RPMI8226 (cell line): ENCODE measurements at regions not wholly inside any gene's neighbourhood (a gene's known extent, or its start where the extent isn't known, plus 50 kb on each side); places are given as distances from the start of the nearest gene placed in this dataset.

Experiments
- DNase-seq: peaks from one replicate; pipeline ENCODE4 v3.0.0-alpha.2; 2015

DNA sequence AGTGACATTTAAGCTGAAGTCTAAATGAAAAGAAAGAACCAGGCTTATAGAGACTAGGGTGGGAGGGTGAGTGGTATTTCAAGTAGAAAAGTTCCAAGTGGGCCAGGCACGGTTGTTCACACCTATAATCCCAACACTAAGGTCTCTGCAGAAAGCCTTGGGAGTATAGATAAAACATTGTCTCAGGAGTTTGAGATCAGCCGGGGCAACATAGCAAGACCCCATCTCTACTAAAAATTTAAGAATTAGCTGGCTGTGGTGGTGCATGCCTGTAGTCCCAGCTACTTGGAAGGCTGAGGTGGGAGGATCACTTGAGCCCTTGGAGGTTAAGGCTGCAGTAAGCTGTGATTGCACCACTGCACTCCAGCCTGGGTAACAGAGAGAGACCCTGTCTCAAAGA is 143.4 kb upstream of the PKDCC start:
- no peak for DNase-seq

DNA sequence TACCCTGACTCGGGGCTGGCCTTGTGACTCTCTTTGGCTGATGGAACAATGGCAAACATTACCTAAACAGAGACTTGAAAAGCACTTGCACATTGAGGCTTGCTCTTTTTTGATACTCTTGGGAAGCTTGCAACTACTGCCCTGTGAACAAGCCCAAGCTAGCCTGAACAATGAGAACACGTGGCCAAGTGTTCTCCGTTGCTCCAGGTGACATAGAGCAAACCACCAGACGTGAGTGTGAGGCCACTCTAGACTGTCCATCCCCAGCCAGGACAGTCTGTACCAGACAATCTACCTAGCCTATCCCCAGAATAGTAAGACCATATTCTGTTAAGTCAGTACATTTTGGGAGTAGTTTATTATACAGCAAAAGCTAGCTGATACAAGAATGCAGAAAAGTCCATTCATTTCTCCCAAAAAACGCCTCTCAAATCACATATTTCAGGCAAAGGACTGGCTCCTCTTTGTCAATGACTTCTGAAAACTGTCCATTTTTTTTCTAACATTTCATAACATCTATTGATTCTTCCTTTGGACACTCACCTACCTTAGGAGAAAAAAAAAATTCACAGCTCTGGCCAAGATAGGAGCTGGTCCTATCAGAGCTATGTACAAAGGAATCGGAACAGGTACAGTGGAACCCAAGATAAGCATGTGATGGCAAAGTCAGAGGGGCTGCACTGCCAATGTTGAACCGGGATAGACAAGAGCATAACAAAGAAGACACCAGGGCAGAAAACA is 142.1 kb upstream of the PKDCC start:
- DNase-seq: no peak

DNA sequence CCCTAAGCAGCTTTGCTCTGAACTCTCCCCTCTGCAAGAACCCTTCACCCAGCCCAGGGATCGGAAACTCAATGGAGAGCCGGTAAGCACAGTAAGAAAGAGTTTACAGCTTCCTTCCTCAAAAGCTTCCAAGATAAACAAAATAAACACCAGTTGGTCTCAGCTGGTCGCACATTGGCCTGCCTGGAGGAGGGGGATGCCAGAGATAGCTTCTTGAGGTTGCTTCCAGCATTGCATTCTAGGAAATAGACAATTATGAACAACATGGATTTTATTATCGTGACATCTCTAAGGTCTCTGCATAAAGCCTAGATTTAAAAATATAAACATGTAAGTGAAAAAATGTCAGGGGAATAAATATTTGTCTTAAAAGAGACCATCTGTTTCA is 141.5 kb upstream of the PKDCC start:
- no peak for DNase-seq

DNA sequence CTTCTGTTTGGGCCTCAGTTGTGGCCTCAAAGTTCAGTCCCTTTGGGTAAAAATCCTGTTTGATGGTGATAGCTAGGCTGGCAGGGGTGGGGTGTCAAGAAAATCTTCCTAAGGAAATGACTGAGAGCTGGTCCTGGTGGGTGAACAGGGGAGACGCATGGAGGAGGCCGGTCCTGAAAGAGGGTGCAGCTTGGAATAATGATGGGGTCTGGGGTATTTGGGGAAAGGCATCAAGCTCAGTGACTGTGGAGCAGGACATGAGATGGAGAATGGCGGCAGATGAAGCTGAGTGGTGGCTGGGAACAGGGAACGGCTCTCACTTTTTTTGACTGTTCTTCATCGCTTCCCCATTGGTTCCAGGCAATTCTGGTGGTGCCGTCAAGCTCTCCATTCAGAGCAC is 140.7 kb upstream of the PKDCC start:
- DNase-seq: no peak

- DNase-seq: no peak
Observed at GRCh38 chr2:41907771-41908207, 140.0 kb upstream of the PKDCC start.

DNA sequence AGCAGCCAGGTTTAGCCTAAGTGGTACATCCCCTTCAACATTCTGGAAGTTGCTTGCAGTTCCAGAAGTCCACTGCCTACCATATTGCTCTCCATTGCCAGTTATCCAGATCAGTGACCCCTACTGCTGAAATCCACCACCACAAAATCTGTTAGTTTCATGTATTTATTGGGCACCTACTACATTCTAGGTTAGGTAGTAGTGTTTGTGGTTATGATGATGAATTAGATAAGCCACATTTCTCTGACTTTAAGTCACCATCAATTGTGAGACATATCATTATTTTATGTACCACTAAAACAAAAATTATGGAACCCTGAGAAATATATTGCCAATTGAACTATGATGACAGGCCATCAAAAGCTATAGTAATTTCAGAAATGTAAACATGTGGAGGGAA is 139.5 kb upstream of the PKDCC start:
- no peak for DNase-seq

- no peak for DNase-seq
Observed at GRCh38 chr2:41909584-41909983, 138.2 kb upstream of the PKDCC start.

DNA sequence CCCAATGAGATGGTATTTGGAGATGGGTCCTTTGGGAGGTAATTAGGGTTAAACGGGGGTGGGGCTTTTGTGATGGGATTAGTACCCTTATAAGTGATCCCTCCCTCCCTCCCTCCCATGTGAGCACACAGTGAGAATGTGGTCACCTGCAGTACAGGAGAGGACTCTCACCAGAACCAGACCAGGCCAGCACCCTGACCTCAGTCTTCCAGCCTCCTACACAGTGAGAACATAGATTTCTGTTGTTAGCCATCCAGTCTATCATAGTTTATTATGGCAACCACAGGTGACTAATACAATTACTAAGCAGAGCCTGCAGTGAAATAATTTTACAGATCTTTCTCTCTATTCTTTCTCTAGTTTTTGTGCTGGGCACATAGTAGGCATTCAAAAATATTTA is 137.7 kb upstream of the PKDCC start:
- DNase-seq: no peak

DNA sequence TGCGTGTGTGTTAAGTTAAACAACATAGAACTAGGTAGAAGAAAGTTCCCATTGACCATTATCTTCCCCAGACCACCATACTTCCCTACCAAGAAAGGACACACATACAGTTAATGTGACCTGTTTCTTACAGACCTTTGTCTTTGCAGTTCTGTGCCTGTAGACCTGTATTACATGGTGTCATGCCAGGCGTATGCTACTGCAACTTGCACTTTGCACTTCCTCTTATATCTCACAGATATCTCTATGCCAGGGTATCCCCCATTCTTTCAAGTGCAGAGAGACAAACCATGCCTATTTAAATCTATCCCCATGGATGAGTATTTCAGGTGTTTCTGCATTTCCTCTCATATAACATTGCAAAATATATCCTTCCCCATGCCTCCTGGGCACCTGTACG is 136.8 kb upstream of the PKDCC start:
- no peak for DNase-seq

- DNase-seq: no peak
Observed at GRCh38 chr2:41912337-41912736, 135.5 kb upstream of the PKDCC start.

- DNase-seq: no peak
Observed at GRCh38 chr2:41912776-41913175, 135.0 kb upstream of the PKDCC start.

DNA sequence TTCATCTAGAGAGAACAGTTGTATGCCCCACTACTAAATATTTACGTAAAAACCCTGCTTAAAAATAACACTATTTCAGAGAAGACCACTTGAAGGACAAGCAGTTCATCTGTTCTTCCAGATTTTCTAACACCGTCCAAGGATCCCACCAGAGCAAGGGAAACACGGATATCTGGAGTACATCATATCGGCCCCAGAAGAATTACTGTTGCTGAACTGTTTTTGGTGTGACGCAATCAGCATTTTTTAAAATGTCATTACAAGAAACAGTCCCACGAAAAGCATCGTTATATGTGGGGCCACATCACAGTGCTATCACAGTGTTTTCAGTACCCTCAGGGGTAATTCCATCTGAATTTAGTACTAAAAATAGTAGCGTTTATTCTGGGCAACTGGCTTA is 134.5 kb upstream of the PKDCC start:
- no peak for DNase-seq

GRCh38 chr2:41913921-41914609 is 133.8 kb upstream of the PKDCC start:
- no peak for DNase-seq

- no peak for DNase-seq
Observed at GRCh38 chr2:41914936-41915335, 132.9 kb upstream of the PKDCC start.

- DNase-seq: no peak
Observed at GRCh38 chr2:41916177-41916576, 131.6 kb upstream of the PKDCC start.

DNA sequence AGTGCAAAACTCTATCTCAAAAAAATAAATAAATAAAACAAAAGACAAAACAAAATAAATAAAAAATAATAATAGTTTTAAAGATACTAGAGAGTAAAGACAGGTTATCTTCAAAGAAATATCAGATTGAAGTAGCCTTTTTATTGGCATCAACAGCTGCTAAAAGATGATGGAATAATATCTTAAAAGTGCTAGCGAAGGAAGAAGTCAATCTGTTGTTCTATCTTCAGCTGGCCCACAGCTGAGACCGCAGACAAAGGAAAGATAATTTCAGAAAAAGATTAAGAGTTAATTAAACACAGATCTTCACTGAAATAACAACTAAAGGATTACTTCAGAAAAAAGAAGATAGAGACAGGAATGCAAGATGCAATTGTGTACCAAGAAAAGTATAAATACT is 130.2 kb upstream of the PKDCC start:
- no peak for DNase-seq

DNA sequence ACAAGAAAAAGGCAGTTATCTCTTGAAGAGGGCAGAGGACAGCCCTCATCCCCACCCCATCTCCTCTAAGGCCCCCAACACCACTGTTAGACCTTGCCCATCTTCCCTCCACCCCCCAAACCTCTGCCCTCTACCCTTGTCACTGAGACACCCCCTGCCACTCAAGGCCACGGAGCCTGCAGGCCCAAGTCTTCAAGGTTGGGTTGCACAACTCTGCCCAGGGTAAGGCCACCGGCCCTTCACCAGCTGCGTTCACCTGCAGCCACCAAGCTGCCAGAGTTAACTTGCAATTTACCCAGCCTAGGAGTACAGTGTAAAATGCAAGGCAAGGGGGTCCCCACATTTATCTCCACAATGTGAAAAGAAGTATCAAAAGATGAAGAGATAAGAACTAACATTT is 128.7 kb upstream of the PKDCC start:
- DNase-seq: no peak

DNA sequence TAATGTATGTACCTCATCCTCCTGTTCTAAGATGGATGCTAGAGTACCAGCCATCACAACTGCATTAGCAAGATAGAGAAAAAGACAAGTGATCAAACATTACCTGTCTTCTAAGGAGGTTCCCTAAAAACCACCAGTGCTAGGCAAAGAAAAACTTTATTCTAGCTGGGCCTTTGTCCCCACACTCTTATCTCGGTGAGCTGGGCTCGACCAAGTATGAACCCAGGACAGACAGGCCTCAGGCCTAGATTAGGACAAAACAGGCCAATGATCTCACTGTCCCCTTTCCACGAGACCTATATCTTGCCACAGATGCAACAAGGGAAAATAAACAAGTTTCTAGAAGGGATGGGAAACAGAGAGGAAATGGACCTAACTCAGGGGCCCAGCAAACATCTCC is 127.6 kb upstream of the PKDCC start:
- DNase-seq: no peak

GRCh38 chr2:41920812-41921211 is 127.0 kb upstream of the PKDCC start:
- no peak for DNase-seq

GRCh38 chr2:41922177-41922576 is 125.6 kb upstream of the PKDCC start:
- DNase-seq: no peak

GRCh38 chr2:41923156-41923786 is 124.5 kb upstream of the PKDCC start:
- no peak for DNase-seq

- DNase-seq: no peak
Observed at GRCh38 chr2:41924024-41924423, 123.8 kb upstream of the PKDCC start.

DNA sequence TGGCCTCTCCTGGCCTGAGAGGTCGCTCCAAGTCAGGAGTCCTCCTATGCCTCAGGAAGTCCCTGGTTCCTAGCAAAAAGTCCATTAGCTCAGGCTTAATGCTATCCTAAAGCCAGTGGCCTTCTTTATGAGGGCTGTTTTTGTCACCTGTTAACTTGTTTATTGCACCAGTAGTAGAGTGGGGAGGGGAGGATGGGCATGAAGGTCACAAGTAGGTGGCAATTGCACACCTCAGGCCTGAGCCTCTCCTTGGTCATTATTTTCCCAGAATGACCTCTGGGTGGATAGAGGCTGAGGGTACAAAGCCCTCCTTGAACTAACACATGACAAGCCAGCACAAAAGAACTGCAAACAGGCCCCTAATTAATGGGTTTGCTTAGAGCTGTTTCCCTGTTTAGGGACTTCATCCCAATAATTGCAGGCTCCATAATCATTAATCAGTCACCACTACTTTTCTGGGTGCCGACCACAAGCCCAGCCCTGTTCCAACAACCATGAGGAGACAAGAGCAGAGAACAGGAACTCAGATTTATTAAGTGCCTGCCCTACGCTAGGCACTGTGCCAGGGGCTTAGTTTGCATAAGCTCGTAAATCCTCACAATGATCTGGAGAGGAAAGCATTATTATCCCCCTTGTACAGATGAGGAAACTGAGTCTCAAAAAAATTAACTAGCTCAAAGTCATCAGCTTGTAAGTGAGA is 123.0 kb upstream of the PKDCC start:
- DNase-seq: no peak

DNA sequence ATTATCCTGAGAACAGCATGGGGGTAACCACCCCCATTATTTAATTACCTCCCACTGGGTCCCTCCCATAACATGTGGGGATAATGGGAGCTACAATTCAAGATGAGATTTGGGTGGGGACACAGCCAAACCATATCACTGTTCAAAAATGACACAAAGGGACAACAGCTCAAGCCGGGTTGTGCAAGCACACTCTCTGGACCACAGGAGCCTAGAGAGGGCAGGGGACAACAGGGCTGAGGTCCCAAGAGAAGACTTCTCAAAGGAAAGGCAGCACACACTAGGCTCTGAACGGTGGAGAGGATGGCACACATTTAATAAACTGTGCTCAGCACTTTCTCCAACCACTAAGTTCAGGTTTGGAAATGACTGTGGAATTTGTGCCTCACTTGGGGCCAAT is 122.1 kb upstream of the PKDCC start:
- no peak for DNase-seq
